HepG2 (cell line): ENCODE measurements at regions not wholly inside any gene's neighbourhood (a gene's known extent, or its start where the extent isn't known, plus 50 kb on each side); places are given as distances from the start of the nearest gene placed in this dataset.

ENCODE experiments used
- ATAC-seq: fragments of 200-7000 bp; cut with Tn5 transposase; 3 replicates; pipeline ENCODE4 v1.9.1; 2020; ENCODE audit warnings: mild to moderate bottlenecking, moderate library complexity
- BruUV-seq: library from RNA; stranded (reverse); fragments of 400-500 nt; replicated peaks from 2 replicates; lab custom pipeline; 2021; lab: Mats Ljungman, UMichigan
- CTCF ChIA-PET: fragments of 300-600 bp; formaldehyde crosslinking; extraction: SDS; loops from one replicate; lab custom pipeline; 2021; ENCODE audit warnings: low total read pairs, inconsistent platforms, low intra/inter-chr PET ratio; lab: Yijun Ruan, JAX
- POLR2A ChIA-PET: fragments of 350-600 bp; sonication (Branson Sonifier 250); formaldehyde crosslinking; loops from one replicate; lab custom pipeline; 2020; ENCODE audit warnings: antibody characterized with exemption, inconsistent platforms; lab: Yijun Ruan, JAX
- DNase-seq: peaks from one replicate; pipeline ENCODE4 v3.0.0-alpha.2; 2015; ENCODE audit warnings: low spot score
- FAIRE-seq: peaks from 3 replicates; lab custom pipeline; 2011; peaks lifted over from hg19 to GRCh38; lab: Jason Lieb, UNC
- H2AFZ ChIP-seq: one replicate; pipeline ENCODE4 v1.6.1; 2011; ENCODE audit warnings: low read length, inconsistent platforms
- H3K27ac ChIP-seq: fragments of 300-600 bp; 3 replicates; pipeline ENCODE4 v1.8.0; 2011; ENCODE audit warnings: mixed run types, mild to moderate bottlenecking, mixed read lengths, low read length, inconsistent platforms; ENCODE audit not compliant: insufficient read depth; ENCODE audit errors: extremely low read length
- H3K27me3 ChIP-seq, 2 experiments: fragments of 200-600 bp in 1 of 2; 2 replicates in 1 of 2; 3 replicates in 1 of 2; pipeline versions ENCODE4 v1.6.0 to v1.8.0; 2011; ENCODE audit warnings: low read length in 2 of 2, mild to moderate bottlenecking in 2 of 2, moderate library complexity in 2 of 2, inconsistent platforms in 1 of 2; ENCODE audit not compliant: insufficient read depth in 2 of 2, control insufficient read depth in 1 of 2
- H3K36me3 ChIP-seq, 2 experiments: fragments of 200-600 bp in 1 of 2; replicated peaks in 1 of 2; 2 replicates in 1 of 2; 3 replicates in 1 of 2; pipeline versions ENCODE4 v1.5.1 to v1.8.0; 2011; ENCODE audit warnings: low read length in 2 of 2, inconsistent platforms in 1 of 2; ENCODE audit not compliant: insufficient read depth in 2 of 2, control insufficient read depth in 1 of 2
- H3K4me1 ChIP-seq: 2 replicates; pipeline ENCODE4 v1.5.1; 2012; ENCODE audit warnings: low read length, inconsistent platforms; ENCODE audit not compliant: insufficient read depth
- H3K4me2 ChIP-seq: 2 replicates; pipeline ENCODE4 v1.6.0; 2011; ENCODE audit warnings: low read depth, low read length, inconsistent platforms
- H3K4me3 ChIP-seq, 3 experiments: fragments of 200-600 bp in 1 of 3; sonication (generic), shearing (Covaris generic) in 1 of 3; replicated peaks in 1 of 3; 2 replicates each; pipeline ENCODE4 v1.5.1; 2011 to 2016; ENCODE audit warnings: low read length in 3 of 3, inconsistent platforms in 2 of 3, low read depth in 2 of 3, mild to moderate bottlenecking in 2 of 3, control low read depth in 1 of 3, mixed read lengths in 1 of 3; ENCODE audit not compliant: insufficient read depth in 1 of 3
- H3K79me2 ChIP-seq: one replicate; pipeline ENCODE4 v1.6.1; 2011; ENCODE audit warnings: low read length, inconsistent platforms; ENCODE audit not compliant: insufficient read depth
- H3K9ac ChIP-seq: 2 replicates; pipeline ENCODE4 v1.6.0; 2011; ENCODE audit warnings: mild to moderate bottlenecking, low read depth, low read length, inconsistent platforms; ENCODE audit not compliant: insufficient read depth
- H3K9me3 ChIP-seq: 2 replicates; pipeline ENCODE4 v1.5.1; 2012; ENCODE audit warnings: mild to moderate bottlenecking, low read length
- H4K20me1 ChIP-seq: 2 replicates; pipeline ENCODE4 v1.6.0; 2011; ENCODE audit warnings: inconsistent platforms, mild to moderate bottlenecking, low read length, moderate library complexity; ENCODE audit not compliant: insufficient read depth
- BHLHE40 ChIP-seq: IDR thresholded peaks from 2 replicates; pipeline ENCODE4 v1.6.1; 2011; ENCODE audit warnings: low read length, improper control_type of control experiment
- CENPX ChIP-seq: sonication (generic); formaldehyde crosslinking; IDR thresholded peaks from 2 replicates; pipeline ENCODE4 v1.9.0; 2021; ENCODE audit warnings: mild to moderate bottlenecking, missing genetic modification reagents, moderate library complexity
- HDAC1 ChIP-seq: sonication (generic); formaldehyde crosslinking; IDR thresholded peaks from 2 replicates; pipeline ENCODE4 v1.5.1; 2020; ENCODE audit warnings: mild to moderate bottlenecking, missing genetic modification reagents
- KAT8 ChIP-seq: IDR thresholded peaks from 2 replicates; pipeline ENCODE4 v1.6.1; 2016; ENCODE audit warnings: missing genetic modification reagents, missing compliant biosample characterization
- NFIB ChIP-seq: sonication (generic); formaldehyde crosslinking; IDR thresholded peaks from 2 replicates; pipeline ENCODE4 v1.9.0; 2021; ENCODE audit warnings: missing genetic modification reagents, mild to moderate bottlenecking, borderline replicate concordance
- NR2F2 ChIP-seq: IDR thresholded peaks from 2 replicates; pipeline ENCODE4 v1.6.1; 2012; ENCODE audit warnings: low read depth, inconsistent platforms, borderline replicate concordance
- SMARCC2 ChIP-seq: fragments of 450-650 bp; IDR thresholded peaks from 2 replicates; pipeline ENCODE4 v1.6.1; 2017; ENCODE audit warnings: antibody characterized with exemption, mild to moderate bottlenecking
- TCF7 ChIP-seq: sonication (generic); IDR thresholded peaks from 2 replicates; pipeline ENCODE4 v1.6.1; 2016; ENCODE audit warnings: antibody characterized with exemption, low read depth
- U2AF2 ChIP-seq: fragments of 200-400 bp; formaldehyde crosslinking; IDR thresholded peaks from 2 replicates; pipeline ENCODE4 v1.6.1; 2017; ENCODE audit warnings: low read depth, mild to moderate bottlenecking, low read length
- ZNF207 ChIP-seq: fragments of 450-650 bp; IDR thresholded peaks from 2 replicates; pipeline ENCODE4 v1.6.1; 2016; ENCODE audit warnings: antibody characterized with exemption, borderline replicate concordance
- ZNF3 ChIP-seq: IDR thresholded peaks from 2 replicates; pipeline ENCODE4 v1.7.0; 2017; ENCODE audit warnings: inconsistent platforms
- ZNF577 ChIP-seq: sonication (generic); formaldehyde crosslinking; IDR thresholded peaks from 2 replicates; pipeline ENCODE4 v1.4.0; 2020; ENCODE audit warnings: mild to moderate bottlenecking, low read depth, missing genetic modification reagents, borderline replicate concordance
- ZNF619 ChIP-seq: sonication (generic); formaldehyde crosslinking; IDR thresholded peaks from 2 replicates; pipeline ENCODE4 v1.4.0; 2020; ENCODE audit warnings: mild to moderate bottlenecking, missing genetic modification reagents
- ZNF749 ChIP-seq: sonication (generic); formaldehyde crosslinking; IDR thresholded peaks from 2 replicates; pipeline ENCODE4 v1.8.0; 2022; ENCODE audit warnings: mild to moderate bottlenecking, missing genetic modification reagents, moderate library complexity, borderline replicate concordance
- ZSCAN9 ChIP-seq: IDR thresholded peaks from 2 replicates; pipeline ENCODE4 v1.6.1; 2016; ENCODE audit warnings: borderline replicate concordance
- WGBS: methylation state at CpG from one replicate; pipeline ENCODE4 v1.1.6; 2017; ENCODE audit warnings: low lambda C conversion rate; 5-methylcytosine and 5-hydroxymethylcytosine counted together
- in situ Hi-C: cut with HindIII; loops from 2 replicates; pipeline ENCODE4 v1.10.0; 2017; ENCODE audit warnings: low pct_unique_long_range_greater_than_20kb; ENCODE audit not compliant: extremely low pct_ligation_motif_present
- intact Hi-C: fragments of 100-400 bp; cut with micrococcal nuclease; formaldehyde crosslinking; loops from one replicate; pipeline ENCODE4 v1.10.0; 2022; ENCODE audit not compliant: unreplicated experiment
- TF ChIP-seq, protein P1 (sequence below): sonication (generic); formaldehyde crosslinking; IDR thresholded peaks from 2 replicates; pipeline ENCODE4 v1.8.0; 2022; ENCODE audit warnings: missing genetic modification reagents, mild to moderate bottlenecking, moderate library complexity, borderline replicate concordance
- TF ChIP-seq, protein P2 (sequence below): sonication (generic); formaldehyde crosslinking; IDR thresholded peaks from 2 replicates; pipeline ENCODE4 v1.4.0; 2020; ENCODE audit warnings: mild to moderate bottlenecking, missing genetic modification reagents
- TF ChIP-seq, protein P3 (sequence below): sonication (generic); formaldehyde crosslinking; IDR thresholded peaks from 2 replicates; pipeline ENCODE4 v1.4.0; 2020; ENCODE audit warnings: missing genetic modification reagents
- TF ChIP-seq, protein P4 (sequence below): sonication (generic); formaldehyde crosslinking; IDR thresholded peaks from 2 replicates; pipeline ENCODE4 v1.4.0; 2020; ENCODE audit warnings: missing genetic modification reagents

DNA sequence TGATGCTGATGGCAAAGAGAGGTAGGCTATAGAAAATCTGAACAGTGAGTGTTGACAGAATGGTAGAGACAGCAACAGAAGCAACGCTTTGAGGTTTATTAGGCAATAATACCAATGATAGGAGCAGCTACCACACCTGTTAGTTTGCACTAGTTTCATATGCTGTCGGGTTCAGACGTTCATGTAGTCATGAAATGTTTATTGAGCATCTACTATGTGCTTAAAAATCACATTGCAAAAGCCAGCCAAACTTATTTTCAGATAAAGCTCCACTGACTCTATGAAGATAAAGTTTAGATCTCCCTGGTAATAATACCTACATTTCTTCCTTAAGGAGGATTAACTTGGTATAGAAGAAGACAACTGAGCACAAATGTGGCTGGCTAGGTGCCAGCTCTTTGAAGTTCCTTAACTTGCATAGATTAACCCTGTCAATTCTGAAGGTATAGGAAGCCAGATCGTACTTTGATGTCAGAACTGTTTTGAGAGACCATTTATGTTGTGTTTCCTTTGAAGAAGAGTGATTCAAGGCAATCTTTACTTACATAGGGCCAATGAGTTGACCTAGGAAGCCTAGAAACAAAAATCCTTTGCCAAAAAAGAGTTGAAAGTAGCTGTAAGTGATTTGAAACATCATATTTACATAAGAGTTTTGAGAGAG, 71.5 kb downstream of the DISP1 start:
- H3K27ac ChIP-seq = no peak overlapping the region
- FAIRE-seq = no peak
- H3K9me3 ChIP-seq = no peaks in the 10 kb centered on the region
- TF ChIP-seq ZNF207 (no peak), BHLHE40 (no peak), SMARCC2 (no peak), ZNF577 (CRISPR knock-in tag) (no peak), KAT8 (no peak), ZSCAN9 (CRISPR knock-in tag) (no peak), U2AF2 (no peak), ZNF749 (no peak), ZNF3 (CRISPR knock-in tag) (0 out of 2 replicates have a peak, but pooled peaks have one; percentile 56), NR2F2 (0 out of 2 replicates have a peak, but pooled peaks have one; percentile 38), ZNF619 (no peak), HDAC1 (CRISPR knock-in tag) (no peak), NFIB (CRISPR knock-in tag) (no peak), TCF7 (peak; percentile 54), CENPX (CRISPR knock-in tag) (no peak)
- TF ChIP-seq, protein P1, sequence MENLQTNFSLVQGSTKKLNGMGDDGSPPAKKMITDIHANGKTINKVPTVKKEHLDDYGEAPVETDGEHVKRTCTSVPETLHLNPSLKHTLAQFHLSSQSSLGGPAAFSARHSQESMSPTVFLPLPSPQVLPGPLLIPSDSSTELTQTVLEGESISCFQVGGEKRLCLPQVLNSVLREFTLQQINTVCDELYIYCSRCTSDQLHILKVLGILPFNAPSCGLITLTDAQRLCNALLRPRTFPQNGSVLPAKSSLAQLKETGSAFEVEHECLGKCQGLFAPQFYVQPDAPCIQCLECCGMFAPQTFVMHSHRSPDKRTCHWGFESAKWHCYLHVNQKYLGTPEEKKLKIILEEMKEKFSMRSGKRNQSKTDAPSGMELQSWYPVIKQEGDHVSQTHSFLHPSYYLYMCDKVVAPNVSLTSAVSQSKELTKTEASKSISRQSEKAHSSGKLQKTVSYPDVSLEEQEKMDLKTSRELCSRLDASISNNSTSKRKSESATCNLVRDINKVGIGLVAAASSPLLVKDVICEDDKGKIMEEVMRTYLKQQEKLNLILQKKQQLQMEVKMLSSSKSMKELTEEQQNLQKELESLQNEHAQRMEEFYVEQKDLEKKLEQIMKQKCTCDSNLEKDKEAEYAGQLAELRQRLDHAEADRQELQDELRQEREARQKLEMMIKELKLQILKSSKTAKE (CRISPR knock-in tag) = no peak
- TF ChIP-seq, protein P2, sequence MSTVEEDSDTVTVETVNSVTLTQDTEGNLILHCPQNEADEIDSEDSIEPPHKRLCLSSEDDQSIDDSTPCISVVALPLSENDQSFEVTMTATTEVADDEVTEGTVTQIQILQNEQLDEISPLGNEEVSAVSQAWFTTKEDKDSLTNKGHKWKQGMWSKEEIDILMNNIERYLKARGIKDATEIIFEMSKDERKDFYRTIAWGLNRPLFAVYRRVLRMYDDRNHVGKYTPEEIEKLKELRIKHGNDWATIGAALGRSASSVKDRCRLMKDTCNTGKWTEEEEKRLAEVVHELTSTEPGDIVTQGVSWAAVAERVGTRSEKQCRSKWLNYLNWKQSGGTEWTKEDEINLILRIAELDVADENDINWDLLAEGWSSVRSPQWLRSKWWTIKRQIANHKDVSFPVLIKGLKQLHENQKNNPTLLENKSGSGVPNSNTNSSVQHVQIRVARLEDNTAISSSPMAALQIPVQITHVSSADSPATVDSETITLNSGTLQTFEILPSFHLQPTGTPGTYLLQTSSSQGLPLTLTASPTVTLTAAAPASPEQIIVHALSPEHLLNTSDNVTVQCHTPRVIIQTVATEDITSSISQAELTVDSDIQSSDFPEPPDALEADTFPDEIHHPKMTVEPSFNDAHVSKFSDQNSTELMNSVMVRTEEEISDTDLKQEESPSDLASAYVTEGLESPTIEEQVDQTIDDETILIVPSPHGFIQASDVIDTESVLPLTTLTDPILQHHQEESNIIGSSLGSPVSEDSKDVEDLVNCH = no peak
- TF ChIP-seq, protein P3, sequence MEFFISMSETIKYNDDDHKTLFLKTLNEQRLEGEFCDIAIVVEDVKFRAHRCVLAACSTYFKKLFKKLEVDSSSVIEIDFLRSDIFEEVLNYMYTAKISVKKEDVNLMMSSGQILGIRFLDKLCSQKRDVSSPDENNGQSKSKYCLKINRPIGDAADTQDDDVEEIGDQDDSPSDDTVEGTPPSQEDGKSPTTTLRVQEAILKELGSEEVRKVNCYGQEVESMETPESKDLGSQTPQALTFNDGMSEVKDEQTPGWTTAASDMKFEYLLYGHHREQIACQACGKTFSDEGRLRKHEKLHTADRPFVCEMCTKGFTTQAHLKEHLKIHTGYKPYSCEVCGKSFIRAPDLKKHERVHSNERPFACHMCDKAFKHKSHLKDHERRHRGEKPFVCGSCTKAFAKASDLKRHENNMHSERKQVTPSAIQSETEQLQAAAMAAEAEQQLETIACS = no peak
- TF ChIP-seq, protein P4, sequence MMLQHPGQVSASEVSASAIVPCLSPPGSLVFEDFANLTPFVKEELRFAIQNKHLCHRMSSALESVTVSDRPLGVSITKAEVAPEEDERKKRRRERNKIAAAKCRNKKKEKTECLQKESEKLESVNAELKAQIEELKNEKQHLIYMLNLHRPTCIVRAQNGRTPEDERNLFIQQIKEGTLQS (CRISPR knock-in tag) = no peak

More for the DNA sequence above, 71.5 kb downstream of the DISP1 start:
- Histone ChIP-seq H2AFZ (no peak overlapping the region), H3K9ac (no peak overlapping the region), H4K20me1 (no peaks in the 10 kb centered on the region), H3K4me3 (no peak overlapping the region), H3K4me1 (peaks cover 16% of the 10 kb centered on the region), H3K79me2 (no peaks in the 10 kb centered on the region), H3K4me2 (no peak overlapping the region), H3K36me3 (no peaks in the 10 kb centered on the region), H3K27me3 (no peaks in the 10 kb centered on the region)
- WGBS = 35% methylated on average over 4 of the region's 4 CpGs
- intact Hi-C loops (no loop called here), in situ Hi-C loops (no loop called here)
- peak; percentile 43 for DNase-seq
- BruUV-seq = no TSS peak
- ChIA-PET CTCF (no interaction called here), POLR2A (no interaction called here)
- ATAC-seq = no peak
